ENCODE measurements at regions not wholly inside any gene's neighbourhood (a gene's known extent, or its start where the extent isn't known, plus 50 kb on each side); places are given as distances from the start of the nearest gene placed in this dataset.
"Not testable (repeated sequence)": the region's sequence is repeated elsewhere in the genome, so short reads cannot be mapped to it uniquely, and the experiment has no call there.

GRCh38 chr9:32161209-32161608 is 223.2 kb upstream of the ACO1 start:
- Histone ChIP-seq H3K4me3 (no peak overlapping the region), H3K36me3 (no peaks in the 10 kb centered on the region), H3K4me1 (no peaks in the 10 kb centered on the region), H3K27ac (no peak overlapping the region), H3K9me3 (no peaks in the 10 kb centered on the region), H3K27me3 (no peaks in the 10 kb centered on the region)
- no peak for DNase-seq (ENCODE audit: low spot score in 2 of 2)
- intact Hi-C loops (cut with DNase I) = no loop called here
- TF ChIP-seq CTCF (IDR thresholded peaks at IDR 0.05) = no peak

- H3K4me1 ChIP-seq = no peaks in the 10 kb centered on the region
- no peak overlapping the region for H3K27ac ChIP-seq
- H3K27me3 ChIP-seq = no peaks in the 10 kb centered on the region
- no peak for TF ChIP-seq CTCF (IDR thresholded peaks at IDR 0.05)
- no peak overlapping the region for H3K4me3 ChIP-seq
- no peaks in the 10 kb centered on the region for H3K9me3 ChIP-seq
- no peaks in the 10 kb centered on the region for H3K36me3 ChIP-seq
- DNase-seq (ENCODE audit: low spot score in 2 of 2) = no peak
- intact Hi-C loops (cut with DNase I) = no loop called here
These were observed 222.7 kb upstream of the ACO1 start for GRCh38 chr9:32161720-32162119.

GRCh38 chr9:32166316-32166715 is 218.1 kb upstream of the ACO1 start:
- DNase-seq (ENCODE audit: low spot score in 2 of 2); H3K36me3 ChIP-seq; H3K27me3 ChIP-seq; H3K9me3 ChIP-seq; H3K4me1 ChIP-seq; H3K27ac ChIP-seq; intact Hi-C loops (cut with DNase I); H3K4me3 ChIP-seq: not testable (repeated sequence)

GRCh38 chr9:32171339-32171738 is 213.1 kb upstream of the ACO1 start:
- DNase-seq (ENCODE audit: low spot score in 2 of 2) = no peak
- no peak for TF ChIP-seq CTCF (IDR thresholded peaks at IDR 0.05)
- H3K27ac ChIP-seq = no peak overlapping the region
- no peaks in the 10 kb centered on the region for H3K27me3 ChIP-seq
- H3K4me3 ChIP-seq = no peak overlapping the region
- no peaks in the 10 kb centered on the region for H3K36me3 ChIP-seq
- no peaks in the 10 kb centered on the region for H3K9me3 ChIP-seq
- intact Hi-C loops (cut with DNase I) = no loop called here
- no peaks in the 10 kb centered on the region for H3K4me1 ChIP-seq

GRCh38 chr9:32172256-32172655 is 212.2 kb upstream of the ACO1 start:
- H3K36me3 ChIP-seq = no peaks in the 10 kb centered on the region
- DNase-seq (ENCODE audit: low spot score in 2 of 2) = no peak
- H3K27ac ChIP-seq = no peak overlapping the region
- H3K9me3 ChIP-seq = no peaks in the 10 kb centered on the region
- no peak for TF ChIP-seq CTCF (IDR thresholded peaks at IDR 0.05)
- no peaks in the 10 kb centered on the region for H3K27me3 ChIP-seq
- intact Hi-C loops (cut with DNase I) = no loop called here
- H3K4me3 ChIP-seq = no peak overlapping the region
- no peaks in the 10 kb centered on the region for H3K4me1 ChIP-seq

GRCh38 chr9:32177396-32177795 is 207.0 kb upstream of the ACO1 start:
- no peaks in the 10 kb centered on the region for H3K4me1 ChIP-seq
- intact Hi-C loops (cut with DNase I) = no loop called here
- no peaks in the 10 kb centered on the region for H3K27me3 ChIP-seq

More at GRCh38 chr9:32177396-32177795, 207.0 kb upstream of the ACO1 start:
- H3K36me3 ChIP-seq = no peaks in the 10 kb centered on the region
- DNase-seq (ENCODE audit: low spot score in 2 of 2) = no peak
- TF ChIP-seq CTCF (IDR thresholded peaks at IDR 0.05) = no peak
- H3K9me3 ChIP-seq = no peaks in the 10 kb centered on the region
- no peak overlapping the region for H3K27ac ChIP-seq
- H3K4me3 ChIP-seq = no peak overlapping the region

All from ascending aorta (tissue), 2 donors.